Mucosa of stomach (tissue), 1 donor: ENCODE measurements at regions not wholly inside any gene's neighbourhood (a gene's known extent, or its start where the extent isn't known, plus 50 kb on each side); places are given as distances from the start of the nearest gene placed in this dataset.

Experiments used
- H3K27me3 ChIP-seq: one replicate; pipeline ENCODE4 v1.7.0; 2013; ENCODE audit warnings: mild to moderate bottlenecking, low read length; ENCODE audit not compliant: control insufficient read depth, insufficient read depth
- H3K36me3 ChIP-seq: one replicate; pipeline ENCODE4 v1.7.0; 2013; ENCODE audit warnings: low read length; ENCODE audit not compliant: control insufficient read depth, insufficient read depth
- H3K4me1 ChIP-seq: one replicate; pipeline ENCODE4 v1.7.0; 2013; ENCODE audit warnings: mild to moderate bottlenecking, low read length; ENCODE audit not compliant: control insufficient read depth, insufficient read depth
- H3K4me3 ChIP-seq: one replicate; pipeline ENCODE4 v1.7.0; 2013; ENCODE audit warnings: low read length
- H3K9ac ChIP-seq: one replicate; pipeline ENCODE4 v1.7.0; 2013; ENCODE audit warnings: mild to moderate bottlenecking, low read length, moderate library complexity
- H3K9me3 ChIP-seq: one replicate; pipeline ENCODE4 v1.7.0; 2013; ENCODE audit warnings: mild to moderate bottlenecking, low read length, moderate library complexity; ENCODE audit not compliant: control insufficient read depth
- donor health status: Pancreatic carcinoma.

- no peaks in the 10 kb centered on the region for H3K36me3 ChIP-seq
- no peak overlapping the region for H3K4me3 ChIP-seq
- H3K4me1 ChIP-seq: no peaks in the 10 kb centered on the region
- no peak overlapping the region for H3K9ac ChIP-seq
- no peaks in the 10 kb centered on the region for H3K27me3 ChIP-seq
- no peaks in the 10 kb centered on the region for H3K9me3 ChIP-seq
Observed at GRCh38 chr20:57025261-57025660, 241.2 kb downstream of the BMP7 start.

GRCh38 chr20:57025666-57026224 is 240.7 kb downstream of the BMP7 start:
- Histone ChIP-seq H3K9me3 (no peaks in the 10 kb centered on the region), H3K4me3 (no peak overlapping the region), H3K36me3 (no peaks in the 10 kb centered on the region), H3K4me1 (no peaks in the 10 kb centered on the region), H3K9ac (no peak overlapping the region), H3K27me3 (no peaks in the 10 kb centered on the region)

GRCh38 chr20:57027777-57028176 is 238.7 kb downstream of the BMP7 start:
- H3K27me3 ChIP-seq: no peaks in the 10 kb centered on the region
- no peaks in the 10 kb centered on the region for H3K4me1 ChIP-seq
- H3K4me3 ChIP-seq: no peak overlapping the region
- no peaks in the 10 kb centered on the region for H3K36me3 ChIP-seq
- no peaks in the 10 kb centered on the region for H3K9me3 ChIP-seq
- no peak overlapping the region for H3K9ac ChIP-seq

GRCh38 chr20:57030611-57031600 is 235.5 kb downstream of the BMP7 start:
- H3K36me3 ChIP-seq: no peaks in the 10 kb centered on the region
- H3K4me3 ChIP-seq: no peak overlapping the region
- peaks cover 7% of the 10 kb centered on the region for H3K27me3 ChIP-seq
- H3K4me1 ChIP-seq: no peaks in the 10 kb centered on the region
- no peaks in the 10 kb centered on the region for H3K9me3 ChIP-seq
- H3K9ac ChIP-seq: no peak overlapping the region

DNA sequence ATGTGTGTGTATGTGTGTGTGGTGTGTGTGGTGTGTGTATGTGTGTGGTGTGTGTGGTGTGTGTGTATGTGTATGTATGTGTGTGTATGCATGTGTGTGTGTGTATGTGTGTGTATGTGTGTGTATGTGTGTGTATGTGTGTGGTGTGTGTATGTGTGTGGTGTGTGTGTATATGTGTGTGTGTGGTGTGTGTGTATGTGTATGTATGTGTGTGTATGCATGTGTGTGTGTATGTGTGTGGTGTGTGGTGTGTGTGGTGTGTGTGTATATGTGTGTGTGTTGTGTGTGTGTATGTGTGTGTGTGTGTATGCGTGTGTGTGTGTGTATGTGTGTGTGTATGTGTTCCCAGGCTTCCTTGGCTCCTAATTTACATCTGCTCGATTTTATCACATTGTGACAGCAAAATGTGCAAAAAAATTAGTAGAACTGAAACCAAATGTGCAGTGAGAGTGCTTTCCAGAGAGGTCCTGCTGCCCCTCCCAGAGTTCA is 234.5 kb downstream of the BMP7 start:
- H3K27me3 ChIP-seq: peaks cover 7% of the 10 kb centered on the region
- H3K4me3 ChIP-seq: no peak overlapping the region
- H3K4me1 ChIP-seq: no peaks in the 10 kb centered on the region
- no peak overlapping the region for H3K9ac ChIP-seq
- no peaks in the 10 kb centered on the region for H3K36me3 ChIP-seq
- no peaks in the 10 kb centered on the region for H3K9me3 ChIP-seq

DNA sequence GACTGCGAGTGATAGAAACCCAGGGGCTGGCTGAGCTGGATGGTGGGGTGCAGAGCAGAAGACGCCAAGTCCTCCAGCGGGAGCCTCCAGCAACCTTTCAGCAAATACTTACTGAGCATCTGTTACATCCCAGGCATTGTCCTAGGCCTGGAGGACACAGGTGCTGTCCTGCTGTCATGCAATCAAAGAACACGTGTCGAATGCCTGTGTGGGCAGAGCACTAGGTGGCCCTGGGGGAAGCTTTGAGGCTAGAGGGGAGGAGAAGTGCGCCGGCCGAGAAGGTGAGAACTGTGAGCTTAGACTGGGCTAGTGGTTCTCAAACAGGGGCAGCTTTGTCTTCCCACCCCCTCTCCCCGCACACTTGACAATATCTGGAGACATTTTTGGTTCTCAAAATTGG is 233.6 kb downstream of the BMP7 start:
- Histone ChIP-seq H3K36me3 (no peaks in the 10 kb centered on the region), H3K4me3 (no peak overlapping the region), H3K9me3 (no peaks in the 10 kb centered on the region), H3K27me3 (peaks cover 7% of the 10 kb centered on the region), H3K4me1 (no peaks in the 10 kb centered on the region), H3K9ac (no peak overlapping the region)

GRCh38 chr20:57034001-57034400 is 232.4 kb downstream of the BMP7 start:
- Histone ChIP-seq H3K4me3 (no peak overlapping the region), H3K4me1 (no peaks in the 10 kb centered on the region), H3K36me3 (no peaks in the 10 kb centered on the region), H3K27me3 (peaks cover 7% of the 10 kb centered on the region), H3K9ac (no peak overlapping the region), H3K9me3 (no peaks in the 10 kb centered on the region)

GRCh38 chr20:57037689-57038088 is 228.8 kb downstream of the BMP7 start:
- Histone ChIP-seq H3K27me3 (peaks cover 7% of the 10 kb centered on the region), H3K36me3 (no peaks in the 10 kb centered on the region), H3K9ac (no peak overlapping the region), H3K9me3 (no peaks in the 10 kb centered on the region), H3K4me1 (no peaks in the 10 kb centered on the region), H3K4me3 (no peak overlapping the region)

GRCh38 chr20:57038608-57039440 is 227.6 kb downstream of the BMP7 start:
- Histone ChIP-seq H3K4me1 (no peaks in the 10 kb centered on the region), H3K4me3 (no peak overlapping the region), H3K36me3 (no peaks in the 10 kb centered on the region), H3K27me3 (peaks cover 7% of the 10 kb centered on the region), H3K9ac (no peak overlapping the region), H3K9me3 (no peaks in the 10 kb centered on the region)

DNA sequence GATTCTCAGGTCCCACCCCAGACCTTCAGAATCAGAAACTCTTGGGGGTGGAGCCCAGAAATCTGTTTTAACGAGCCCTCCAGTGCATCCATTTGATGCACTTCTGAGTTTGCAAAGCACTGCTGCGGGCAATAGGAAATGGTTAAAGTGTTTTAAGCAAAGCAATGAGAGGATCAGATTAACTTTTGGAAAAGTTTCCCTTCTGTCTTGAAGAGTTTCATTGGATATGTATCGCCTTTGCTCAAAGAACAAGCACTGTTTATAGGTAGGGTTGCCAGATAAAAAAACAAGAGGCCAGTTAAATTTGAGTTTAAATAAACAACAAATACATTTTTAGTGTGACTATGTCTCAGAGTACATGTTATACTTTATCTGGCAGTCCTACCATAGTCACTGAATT is 226.0 kb downstream of the BMP7 start:
- H3K27me3 ChIP-seq: no peaks in the 10 kb centered on the region
- no peaks in the 10 kb centered on the region for H3K36me3 ChIP-seq
- no peak overlapping the region for H3K9ac ChIP-seq
- H3K9me3 ChIP-seq: no peaks in the 10 kb centered on the region
- H3K4me1 ChIP-seq: no peaks in the 10 kb centered on the region
- H3K4me3 ChIP-seq: no peak overlapping the region

- no peaks in the 10 kb centered on the region for H3K4me1 ChIP-seq
- H3K9me3 ChIP-seq: no peaks in the 10 kb centered on the region
- H3K36me3 ChIP-seq: no peaks in the 10 kb centered on the region
- no peak overlapping the region for H3K4me3 ChIP-seq
- H3K27me3 ChIP-seq: no peaks in the 10 kb centered on the region
- H3K9ac ChIP-seq: no peak overlapping the region
Observed at GRCh38 chr20:57040924-57041323, 225.5 kb downstream of the BMP7 start.

GRCh38 chr20:57043091-57043490 is 223.3 kb downstream of the BMP7 start:
- Histone ChIP-seq H3K4me1 (no peaks in the 10 kb centered on the region), H3K9ac (no peak overlapping the region), H3K4me3 (no peak overlapping the region), H3K36me3 (no peaks in the 10 kb centered on the region), H3K27me3 (peaks cover 4% of the 10 kb centered on the region), H3K9me3 (no peaks in the 10 kb centered on the region)
